ENCODE measurements at regions not wholly inside any gene's neighbourhood (a gene's known extent, or its start where the extent isn't known, plus 50 kb on each side); places are given as distances from the start of the nearest gene placed in this dataset.

GRCh38 chr10:9547936-9548904, 1469.5 kb upstream of the CELF2 start:
- Histone ChIP-seq H3K27me3 (no peaks in the 10 kb centered on the region), H3K27ac (no peak overlapping the region), H3K4me1 (ENCODE audit: low read depth) (no peaks in the 10 kb centered on the region), H3K4me3 (no peak overlapping the region), H3K36me3 (no peaks in the 10 kb centered on the region), H3K9me3 (ENCODE audit: low read depth) (peaks cover 2% of the 10 kb centered on the region)
- no peak for DNase-seq (ENCODE audit: low read depth in 1 of 2, low spot score in 1 of 2)
- TF ChIP-seq CTCF (IDR thresholded peaks at IDR 0.05; ENCODE audit: low read depth, low read length): no peak

- Histone ChIP-seq H3K9me3 (ENCODE audit: low read depth) (peaks cover 2% of the 10 kb centered on the region), H3K36me3 (no peaks in the 10 kb centered on the region), H3K27ac (no peak overlapping the region), H3K27me3 (no peaks in the 10 kb centered on the region), H3K4me3 (no peak overlapping the region), H3K4me1 (ENCODE audit: low read depth) (peaks cover 4% of the 10 kb centered on the region)
- no peak for DNase-seq (ENCODE audit: low read depth in 1 of 2, low spot score in 1 of 2)
- no peak for TF ChIP-seq CTCF (IDR thresholded peaks at IDR 0.05; ENCODE audit: low read depth, low read length)
Observed at GRCh38 chr10:9550810-9551209, 1466.9 kb upstream of the CELF2 start.

GRCh38 chr10:9554321-9554720, 1463.4 kb upstream of the CELF2 start:
- TF ChIP-seq CTCF (IDR thresholded peaks at IDR 0.05; ENCODE audit: low read depth, low read length): no peak

GRCh38 chr10:9560976-9561375, 1456.7 kb upstream of the CELF2 start:
- H3K4me3 ChIP-seq: no peak overlapping the region
- DNase-seq (ENCODE audit: low read depth in 1 of 2, low spot score in 1 of 2): no peak
- H3K27ac ChIP-seq: no peak overlapping the region
- no peaks in the 10 kb centered on the region for H3K27me3 ChIP-seq
- H3K36me3 ChIP-seq: no peaks in the 10 kb centered on the region
- TF ChIP-seq CTCF (IDR thresholded peaks at IDR 0.05; ENCODE audit: low read depth, low read length): no peak
- no peaks in the 10 kb centered on the region for H3K9me3 ChIP-seq (ENCODE audit: low read depth)
- peaks cover 4% of the 10 kb centered on the region for H3K4me1 ChIP-seq (ENCODE audit: low read depth)

More at GRCh38 chr10:9554321-9554720, 1463.4 kb upstream of the CELF2 start:
- no peak for DNase-seq (ENCODE audit: low read depth in 1 of 2, low spot score in 1 of 2)
- Histone ChIP-seq H3K4me3 (no peak overlapping the region), H3K27me3 (no peaks in the 10 kb centered on the region), H3K36me3 (no peaks in the 10 kb centered on the region), H3K27ac (no peak overlapping the region), H3K9me3 (ENCODE audit: low read depth) (peaks cover 2% of the 10 kb centered on the region), H3K4me1 (ENCODE audit: low read depth) (peaks cover 4% of the 10 kb centered on the region)

- DNase-seq (ENCODE audit: low read depth in 1 of 2, low spot score in 1 of 2): no peak
- H3K4me3 ChIP-seq: no peak overlapping the region
- no peak for TF ChIP-seq CTCF (IDR thresholded peaks at IDR 0.05; ENCODE audit: low read depth, low read length)
Observed at GRCh38 chr10:9561821-9562505, 1455.7 kb upstream of the CELF2 start.

More at GRCh38 chr10:9561821-9562505, 1455.7 kb upstream of the CELF2 start:
- Histone ChIP-seq H3K36me3 (no peaks in the 10 kb centered on the region), H3K4me1 (ENCODE audit: low read depth) (peaks cover 4% of the 10 kb centered on the region), H3K9me3 (ENCODE audit: low read depth) (no peaks in the 10 kb centered on the region), H3K27me3 (no peaks in the 10 kb centered on the region), H3K27ac (no peak overlapping the region)
